Esophagus squamous epithelium (tissue), 5 donors: ENCODE measurements at regions not wholly inside any gene's neighbourhood (a gene's known extent, or its start where the extent isn't known, plus 50 kb on each side); places are given as distances from the start of the nearest gene placed in this dataset.

Experiments used
- DNase-seq: peaks from one replicate; lab custom pipeline; 2025; lab: John Stamatoyannopoulos, UW
- H3K27ac ChIP-seq, 4 donors: fragments of 200-600 bp; sonication (generic); one replicate each; pipeline ENCODE4 v1.5.1; 2016 to 2019; ENCODE audit warnings: mild to moderate bottlenecking in 1 of 4
- H3K27me3 ChIP-seq, 4 donors: fragments of 200-600 bp; sonication (generic); 1 replicate in 3 of 4; 2 replicates in 1 of 4; pipeline versions ENCODE4 v1.5.1 to v1.6.0; 2017 to 2021; ENCODE audit warnings: antibody characterized with exemption in 1 of 4
- H3K36me3 ChIP-seq, 3 donors: fragments of 200-600 bp; sonication (generic); one replicate each; pipeline ENCODE4 v1.5.1; 2016 to 2019
- H3K4me1 ChIP-seq, 3 donors: fragments of 200-600 bp; sonication (generic); one replicate each; pipeline ENCODE4 v1.5.1; 2017 to 2019
- H3K4me3 ChIP-seq, 4 donors: fragments of 200-600 bp; sonication (generic); 1 replicate in 3 of 4; 2 replicates in 1 of 4; pipeline ENCODE4 v1.5.1; 2016 to 2019; ENCODE audit warnings: mild to moderate bottlenecking in 2 of 4, moderate library complexity in 1 of 4
- H3K9me3 ChIP-seq, 3 donors: fragments of 200-600 bp; sonication (generic); one replicate each; pipeline ENCODE4 v1.5.1; 2016 to 2019
- POLR2A ChIP-seq, 4 donors: fragments of 450-650 bp; IDR thresholded peaks; one replicate each; pipeline ENCODE4 v1.6.1; 2017; ENCODE audit warnings: antibody characterized with exemption in 4 of 4, mild to moderate bottlenecking in 4 of 4, moderate library complexity in 3 of 4
- WGBS, 2 donors: methylation state at CpG; one replicate each; pipeline ENCODE4 v1.1.5; 2018; 5-methylcytosine and 5-hydroxymethylcytosine counted together
- intact Hi-C: fragments of 100-400 bp; cut with DNase I; formaldehyde crosslinking; loops from one replicate; pipeline ENCODE4 v1.15.0; 2022
- TF ChIP-seq, protein P1 (sequence below), 6 experiments: fragments of 450-650 bp in 4 of 6; fragments of 200-600 bp in 2 of 6; sonication (generic) in 2 of 6; IDR thresholded peaks; one replicate each; pipeline ENCODE4 v1.5.1; 2016 to 2019; ENCODE audit warnings: antibody characterized with exemption in 6 of 6, mild to moderate bottlenecking in 4 of 6, moderate library complexity in 4 of 6
- donor health status: DM: yes; HTN: yes; CAD: no.

DNA sequence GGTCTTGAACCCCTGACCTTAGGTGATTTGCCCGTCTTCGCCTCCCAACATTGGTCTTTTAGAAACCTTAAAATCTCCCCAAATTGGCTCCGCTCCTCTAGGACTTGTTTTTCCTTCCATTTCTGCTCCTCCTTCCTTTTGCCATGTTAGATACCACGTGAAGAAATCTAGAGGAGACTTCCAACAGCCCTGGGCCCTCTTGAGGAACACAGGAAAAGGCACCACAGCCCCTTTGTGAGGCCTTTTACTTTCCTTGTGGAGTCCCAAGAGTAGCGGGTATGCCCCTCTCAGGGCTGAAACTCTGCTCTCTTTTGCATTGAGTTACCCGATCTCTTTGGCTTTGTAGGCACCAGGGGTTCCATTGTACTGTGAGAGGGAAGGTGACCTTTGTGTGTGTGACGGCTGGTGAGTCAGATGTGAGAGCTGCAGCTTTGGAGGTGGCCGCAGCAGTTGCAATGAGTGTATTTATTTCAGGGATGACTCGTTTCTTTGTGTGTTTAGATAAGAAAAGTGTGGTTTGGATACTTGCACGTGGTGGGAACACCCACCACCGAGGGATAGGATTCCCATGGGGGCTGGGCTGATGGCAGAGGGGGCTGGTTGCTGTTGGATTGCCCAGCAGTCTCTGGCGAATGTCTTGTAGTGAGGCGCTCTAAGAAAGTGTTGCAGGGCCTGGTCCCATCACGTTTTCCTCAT, 218.4 kb upstream of the HS6ST1 start:
- DNase-seq = no peak
- Histone ChIP-seq H3K9me3 (no peaks in the 10 kb centered on the region), H3K4me1 (no peaks in the 10 kb centered on the region), H3K27ac (no peak overlapping the region), H3K4me3 (no peak overlapping the region), H3K36me3 (no peaks in the 10 kb centered on the region), H3K27me3 (no peaks in the 10 kb centered on the region)
- WGBS, 2 donors = 58 to 71% methylated on average over 11 to 13 of the region's 14 CpGs
- intact Hi-C loops = no loop called here
- TF ChIP-seq, protein P1, sequence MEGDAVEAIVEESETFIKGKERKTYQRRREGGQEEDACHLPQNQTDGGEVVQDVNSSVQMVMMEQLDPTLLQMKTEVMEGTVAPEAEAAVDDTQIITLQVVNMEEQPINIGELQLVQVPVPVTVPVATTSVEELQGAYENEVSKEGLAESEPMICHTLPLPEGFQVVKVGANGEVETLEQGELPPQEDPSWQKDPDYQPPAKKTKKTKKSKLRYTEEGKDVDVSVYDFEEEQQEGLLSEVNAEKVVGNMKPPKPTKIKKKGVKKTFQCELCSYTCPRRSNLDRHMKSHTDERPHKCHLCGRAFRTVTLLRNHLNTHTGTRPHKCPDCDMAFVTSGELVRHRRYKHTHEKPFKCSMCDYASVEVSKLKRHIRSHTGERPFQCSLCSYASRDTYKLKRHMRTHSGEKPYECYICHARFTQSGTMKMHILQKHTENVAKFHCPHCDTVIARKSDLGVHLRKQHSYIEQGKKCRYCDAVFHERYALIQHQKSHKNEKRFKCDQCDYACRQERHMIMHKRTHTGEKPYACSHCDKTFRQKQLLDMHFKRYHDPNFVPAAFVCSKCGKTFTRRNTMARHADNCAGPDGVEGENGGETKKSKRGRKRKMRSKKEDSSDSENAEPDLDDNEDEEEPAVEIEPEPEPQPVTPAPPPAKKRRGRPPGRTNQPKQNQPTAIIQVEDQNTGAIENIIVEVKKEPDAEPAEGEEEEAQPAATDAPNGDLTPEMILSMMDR (IDR thresholded peaks at IDR 0.05) = no peak
- no peak for TF ChIP-seq POLR2A (IDR thresholded peaks at IDR 0.05)

DNA sequence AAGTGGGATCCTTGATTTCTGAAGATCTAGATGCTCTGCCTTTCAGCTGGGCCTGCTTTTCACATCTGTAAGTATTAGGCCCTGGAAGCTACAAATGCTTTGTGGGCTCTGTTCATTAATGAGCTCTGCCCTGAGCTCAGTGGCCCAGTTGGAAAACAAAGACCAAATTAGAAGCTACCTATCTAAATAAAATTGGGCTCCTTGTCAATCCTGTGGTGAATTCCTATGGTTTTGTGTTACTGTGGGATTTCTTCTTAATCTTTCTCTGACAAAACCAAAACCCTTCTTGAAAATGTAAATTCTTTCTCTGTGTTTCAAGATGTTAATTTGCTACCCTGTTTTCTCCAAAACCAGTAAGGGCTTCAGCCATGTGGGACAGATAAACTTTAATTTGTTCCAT, 219.0 kb upstream of the HS6ST1 start:
- TF ChIP-seq, protein P1 (IDR thresholded peaks at IDR 0.05) = no peak
- no peak for TF ChIP-seq POLR2A (IDR thresholded peaks at IDR 0.05)
- Histone ChIP-seq H3K4me1 (no peaks in the 10 kb centered on the region), H3K27ac (no peak overlapping the region), H3K27me3 (no peaks in the 10 kb centered on the region), H3K9me3 (no peaks in the 10 kb centered on the region), H3K4me3 (no peak overlapping the region), H3K36me3 (no peaks in the 10 kb centered on the region)
- intact Hi-C loops = no loop called here
- DNase-seq = no peak

DNA sequence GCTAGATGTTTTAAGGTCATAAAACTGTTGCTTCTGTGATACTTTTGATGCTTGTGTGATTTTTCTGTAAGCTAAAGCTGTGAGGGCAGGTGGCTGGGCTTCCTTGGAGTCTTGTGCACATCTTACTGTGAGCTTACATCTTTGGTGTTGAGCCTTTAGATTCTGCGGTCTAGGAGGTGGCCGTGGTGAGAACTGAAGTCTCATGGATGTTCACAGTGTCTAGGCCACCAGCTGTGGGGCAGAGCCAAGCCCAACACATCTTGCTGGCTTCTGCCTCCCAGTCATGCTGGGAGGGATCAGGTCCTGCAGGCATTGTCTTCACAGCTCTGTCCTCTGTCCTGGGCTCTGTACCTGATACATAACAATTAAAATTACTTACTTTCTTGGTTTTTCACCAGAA, 219.7 kb upstream of the HS6ST1 start:
- intact Hi-C loops = no loop called here
- no peak overlapping the region for H3K4me3 ChIP-seq
- H3K9me3 ChIP-seq = no peaks in the 10 kb centered on the region
- 80 to 100% methylated on average over 2 of the region's 2 CpGs for WGBS, 2 donors
- TF ChIP-seq, protein P1 (IDR thresholded peaks at IDR 0.05) = no peak
- no peak for TF ChIP-seq POLR2A (IDR thresholded peaks at IDR 0.05)
- no peaks in the 10 kb centered on the region for H3K36me3 ChIP-seq
- H3K27ac ChIP-seq = no peak overlapping the region
- no peaks in the 10 kb centered on the region for H3K27me3 ChIP-seq
- no peak for DNase-seq
- H3K4me1 ChIP-seq = no peaks in the 10 kb centered on the region

DNA sequence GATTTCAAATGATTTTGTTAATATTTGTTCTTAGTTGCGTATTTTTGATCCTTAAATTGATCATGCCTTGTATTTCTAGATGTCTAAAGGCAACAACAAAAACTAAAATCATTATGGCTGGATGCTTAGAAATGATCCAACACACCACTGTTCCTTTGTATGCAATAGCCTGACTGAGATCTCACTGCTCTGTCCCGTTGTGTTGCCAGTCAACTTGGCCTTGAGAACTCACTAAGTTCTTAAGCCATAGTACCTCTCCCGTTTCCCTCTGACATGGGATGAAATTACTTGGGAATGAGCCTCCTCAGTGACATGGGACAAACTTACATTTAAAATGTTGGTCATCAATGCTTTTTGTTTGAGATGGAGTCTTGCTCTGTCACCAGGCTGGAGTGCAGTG, 222.0 kb upstream of the HS6ST1 start:
- intact Hi-C loops = no loop called here
- Histone ChIP-seq H3K9me3 (no peaks in the 10 kb centered on the region), H3K36me3 (no peaks in the 10 kb centered on the region), H3K27me3 (no peaks in the 10 kb centered on the region), H3K4me3 (no peak overlapping the region), H3K27ac (no peak overlapping the region), H3K4me1 (no peaks in the 10 kb centered on the region)
- TF ChIP-seq, protein P1 (IDR thresholded peaks at IDR 0.05) = no peak
- no peak for TF ChIP-seq POLR2A (IDR thresholded peaks at IDR 0.05)
- WGBS, 2 donors = 89% methylated on average over 3 of the region's 3 CpGs
- DNase-seq = no peak

DNA sequence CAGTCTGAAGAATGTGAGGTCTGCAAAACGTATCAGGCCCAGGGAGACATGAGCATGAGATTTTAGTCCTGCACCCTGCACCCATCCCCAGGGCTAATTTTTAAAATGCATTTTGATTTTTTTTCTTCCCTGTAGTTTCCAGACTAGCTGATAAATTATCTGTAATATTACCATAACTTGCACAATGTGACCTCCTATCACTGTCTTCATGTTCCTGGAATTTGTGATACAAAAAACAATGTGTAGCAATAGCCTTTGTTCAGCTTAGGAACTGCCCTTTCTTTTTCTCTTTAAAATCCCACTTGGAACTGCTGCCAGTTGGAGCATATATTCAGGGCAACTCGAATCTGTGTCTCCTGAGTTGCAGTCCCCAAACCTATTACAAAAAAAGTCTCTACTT, 222.8 kb upstream of the HS6ST1 start:
- WGBS, 2 donors = 38 to 78% methylated on average over 2 of the region's 2 CpGs
- no peaks in the 10 kb centered on the region for H3K4me1 ChIP-seq
- intact Hi-C loops = no loop called here
- H3K27ac ChIP-seq = no peak overlapping the region
- H3K27me3 ChIP-seq = no peaks in the 10 kb centered on the region
- no peak overlapping the region for H3K4me3 ChIP-seq
- no peak for TF ChIP-seq POLR2A (IDR thresholded peaks at IDR 0.05)
- TF ChIP-seq, protein P1 (IDR thresholded peaks at IDR 0.05) = no peak
- H3K36me3 ChIP-seq = no peaks in the 10 kb centered on the region
- H3K9me3 ChIP-seq = no peaks in the 10 kb centered on the region
- DNase-seq = no peak
